NCI-H1092 treated with DMSO at 0.1 percent for 48 hours (cell line): ENCODE measurements at regions not wholly inside any gene's neighbourhood (a gene's known extent, or its start where the extent isn't known, plus 50 kb on each side); places are given as distances from the start of the nearest gene placed in this dataset.
"Not testable (repeated sequence)": the region's sequence is repeated elsewhere in the genome, so short reads cannot be mapped to it uniquely, and the experiment has no call there.

Experiments used
- DNase-seq: peaks from one replicate; lab custom pipeline; 2025; lab: John Stamatoyannopoulos, UW

DNA sequence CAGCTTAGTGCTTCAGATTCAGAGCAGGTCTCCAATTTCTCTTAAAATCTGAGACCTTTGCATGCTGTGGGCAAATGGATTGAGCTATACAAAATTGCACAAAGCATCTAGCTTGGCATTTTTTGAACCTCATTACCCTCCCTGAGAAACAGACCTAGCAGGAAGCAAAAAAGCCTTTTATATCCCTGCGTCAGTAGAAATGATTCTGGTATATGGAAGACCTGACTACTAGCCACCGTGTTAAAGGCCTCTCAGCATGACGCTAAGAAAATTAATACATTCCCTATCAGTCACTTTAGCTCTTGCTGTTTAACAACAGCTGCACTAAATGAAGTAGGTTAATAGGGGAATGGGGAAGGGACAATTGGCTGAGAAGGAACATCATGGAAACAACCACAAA lies 110.7 kb upstream of the SMLR1 start:
- DNase-seq, result no peak

DNA sequence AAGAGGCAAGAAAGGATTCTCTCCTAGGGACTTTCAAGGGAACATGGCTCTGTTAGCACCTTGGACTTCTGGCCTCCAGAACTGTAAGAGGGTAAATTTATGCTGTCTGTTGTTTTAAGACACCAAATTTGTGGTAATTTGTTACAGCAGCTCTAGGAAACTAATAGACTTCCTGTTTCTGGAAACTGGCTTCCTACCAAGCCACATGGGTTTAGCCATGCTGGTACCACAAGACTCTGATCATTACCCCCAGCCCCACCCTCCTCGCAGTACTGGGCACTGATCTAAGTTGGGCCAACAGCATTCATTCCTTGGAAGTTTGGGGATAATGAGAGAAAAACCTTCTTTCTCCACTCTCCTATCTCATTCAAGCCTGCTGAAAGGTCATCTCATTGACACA lies 109.5 kb upstream of the SMLR1 start:
- DNase-seq, result no peak

DNA sequence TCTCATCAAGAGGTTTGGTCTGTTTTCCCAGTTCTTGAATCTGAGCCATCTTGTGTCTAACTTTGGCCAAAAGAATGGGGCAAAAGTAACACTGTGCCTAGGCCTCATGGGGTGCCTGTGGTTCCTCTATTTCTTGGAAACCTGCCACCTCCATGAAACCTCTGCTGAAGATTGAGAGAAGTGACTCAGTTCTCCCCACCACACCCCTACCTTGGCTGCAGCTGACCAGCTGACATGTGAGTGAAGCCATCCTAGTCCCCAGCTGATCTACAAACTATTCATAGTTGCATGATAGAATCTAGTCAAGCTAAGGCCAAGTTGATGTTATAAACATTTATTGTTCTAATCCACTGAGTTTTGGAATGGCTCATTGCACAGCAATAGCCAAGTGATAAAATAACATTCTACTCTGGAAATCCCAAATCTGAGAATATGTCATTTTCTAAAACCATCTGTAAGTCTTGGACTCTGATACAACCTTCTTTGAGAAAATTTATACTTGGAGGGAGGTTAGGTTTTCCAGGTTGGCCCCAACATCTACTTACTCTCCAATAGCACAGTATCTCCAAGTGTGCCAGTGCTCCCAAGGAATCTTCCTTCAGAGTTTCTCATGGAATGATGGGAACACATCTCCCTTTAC lies 107.0 kb upstream of the SMLR1 start:
- DNase-seq, result no peak

DNA sequence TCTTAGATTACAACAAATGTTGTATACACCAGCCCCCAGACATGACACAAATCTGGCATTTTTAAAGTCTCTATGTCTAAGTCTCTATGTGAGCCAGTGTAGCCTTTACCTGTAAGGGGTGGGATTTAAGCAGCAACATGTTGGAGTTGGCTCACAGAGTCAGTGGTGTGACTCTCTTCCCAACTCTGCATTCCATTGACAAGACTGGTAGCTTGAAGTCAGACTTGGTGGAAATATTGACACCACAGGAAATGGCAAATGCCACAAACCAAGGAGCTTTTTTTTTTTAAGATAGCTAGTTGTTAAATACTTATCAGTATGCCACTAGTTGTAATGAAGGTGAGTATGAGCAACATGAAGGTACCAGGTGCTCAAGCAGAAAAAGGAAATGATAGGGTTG lies 103.1 kb upstream of the SMLR1 start:
- no peak for DNase-seq

DNA sequence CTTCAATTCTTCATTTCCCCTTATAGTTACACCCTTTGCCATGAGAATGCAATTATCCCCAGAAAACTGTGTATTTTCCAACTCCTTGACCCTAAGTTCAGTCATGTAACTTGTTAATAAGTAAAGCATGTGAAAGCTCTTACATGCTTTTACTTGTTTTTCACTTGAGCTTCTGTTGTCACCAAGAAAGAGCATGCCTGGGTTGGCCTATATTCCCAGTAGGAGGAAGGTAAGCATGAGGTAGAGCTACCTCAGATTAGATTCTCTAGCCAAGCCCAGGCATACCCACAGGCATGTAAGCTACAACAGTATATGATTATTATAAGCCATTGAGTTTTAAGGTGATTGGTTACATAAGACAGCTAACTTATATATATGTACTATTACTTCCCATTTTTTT lies 101.7 kb upstream of the SMLR1 start:
- no peak for DNase-seq

DNA sequence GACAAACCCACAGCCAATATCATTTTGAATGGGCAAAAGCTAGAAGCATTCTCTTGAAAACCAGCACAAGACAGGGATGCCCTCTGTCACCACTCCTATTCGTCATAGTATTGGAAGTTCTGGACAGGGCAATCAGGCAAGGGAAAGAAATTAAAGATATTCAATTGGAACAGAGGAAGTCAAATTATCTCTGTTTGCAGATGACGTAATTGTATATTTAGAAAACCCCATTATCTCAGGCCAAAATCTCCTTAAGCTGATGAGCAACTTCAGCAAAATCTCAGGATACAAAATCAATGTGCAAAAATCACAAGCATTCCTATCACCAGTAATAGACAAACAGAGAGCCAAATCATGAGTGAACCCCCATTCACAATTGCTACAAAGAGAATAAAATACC lies 99.1 kb upstream of the SMLR1 start:
- not testable (repeated sequence) for DNase-seq

DNA sequence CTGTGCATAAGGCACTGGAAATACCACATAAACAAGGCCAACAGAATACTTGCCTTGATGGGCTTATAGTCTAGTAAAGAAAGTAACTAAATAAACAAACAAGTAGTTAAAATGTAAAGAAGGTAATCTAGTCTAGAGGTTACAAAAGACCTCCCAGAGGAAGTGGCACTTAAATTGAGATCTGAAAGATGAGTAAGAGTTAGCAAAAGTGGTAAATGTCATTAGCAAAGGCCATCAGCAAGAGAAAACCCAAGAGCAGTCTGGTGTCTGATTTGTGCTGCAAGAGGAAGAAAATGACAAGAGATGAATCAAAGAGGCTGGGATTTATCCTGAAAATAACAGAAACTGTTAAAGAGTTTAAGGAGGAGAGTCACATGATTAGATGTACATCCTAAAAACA lies 96.6 kb upstream of the SMLR1 start:
- DNase-seq, result no peak

DNA sequence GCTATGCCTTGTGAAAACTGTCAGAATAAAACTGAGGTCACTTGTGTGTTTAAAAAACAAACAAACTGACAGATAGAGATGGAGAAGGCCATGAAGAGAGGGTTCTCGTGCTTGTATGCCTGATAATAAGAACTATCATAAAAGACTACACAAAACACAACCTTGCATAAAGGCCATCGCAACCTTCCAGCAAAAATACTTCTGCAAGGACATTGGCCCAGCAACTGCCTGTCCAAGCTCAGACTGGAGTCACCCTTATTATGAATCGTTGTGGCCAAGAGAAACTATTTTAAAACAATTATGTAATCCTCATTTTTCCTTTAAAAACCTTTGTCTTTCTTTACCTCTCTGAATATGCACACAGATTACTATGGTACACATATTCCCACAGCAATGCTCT lies 93.0 kb upstream of the SMLR1 start:
- no peak for DNase-seq

DNA sequence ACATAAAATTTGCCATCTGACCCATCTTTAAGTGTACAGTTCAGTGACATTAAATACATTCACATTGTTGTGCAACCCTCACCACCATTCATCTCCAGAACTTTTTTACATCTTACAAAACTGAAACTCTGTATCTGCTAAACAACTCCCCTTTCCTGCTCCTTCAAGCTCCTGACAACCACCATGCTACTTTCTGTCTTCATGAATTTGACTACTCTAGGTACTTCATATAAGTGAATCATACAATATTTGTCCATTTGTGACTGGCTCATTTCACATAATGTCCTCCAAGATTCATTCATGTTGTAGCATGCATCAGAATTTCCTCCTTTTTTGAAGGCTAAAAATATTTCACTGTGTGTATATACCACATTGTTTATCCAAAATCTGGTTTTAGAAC lies 86.9 kb upstream of the SMLR1 start:
- no peak for DNase-seq

DNA sequence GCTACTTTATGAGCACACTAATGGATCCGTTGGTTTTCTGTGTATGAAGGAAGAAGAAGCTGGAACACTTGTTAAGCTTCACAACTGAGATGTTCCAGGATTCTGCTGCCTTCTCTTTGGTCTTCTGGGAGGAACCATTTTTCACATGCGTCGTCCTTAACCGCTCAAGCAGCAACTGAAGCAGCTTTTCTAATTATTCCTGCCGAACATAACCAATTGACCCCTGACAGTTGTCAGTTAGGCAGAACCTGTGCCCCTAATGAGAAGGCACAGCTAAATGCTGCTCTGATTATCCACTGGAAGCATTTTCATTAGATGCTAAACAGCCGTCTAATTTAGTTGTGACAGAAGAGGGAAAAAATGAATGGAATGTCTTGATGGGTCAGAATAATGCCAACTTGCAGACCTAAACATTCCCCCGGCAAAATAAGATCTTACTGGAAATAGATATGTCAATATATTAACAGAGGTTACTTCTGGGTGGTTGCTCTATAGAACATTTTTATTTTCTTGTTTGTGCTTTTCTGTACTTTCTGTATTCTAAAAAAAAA lies 85.0 kb upstream of the SMLR1 start:
- DNase-seq, result no peak

DNA sequence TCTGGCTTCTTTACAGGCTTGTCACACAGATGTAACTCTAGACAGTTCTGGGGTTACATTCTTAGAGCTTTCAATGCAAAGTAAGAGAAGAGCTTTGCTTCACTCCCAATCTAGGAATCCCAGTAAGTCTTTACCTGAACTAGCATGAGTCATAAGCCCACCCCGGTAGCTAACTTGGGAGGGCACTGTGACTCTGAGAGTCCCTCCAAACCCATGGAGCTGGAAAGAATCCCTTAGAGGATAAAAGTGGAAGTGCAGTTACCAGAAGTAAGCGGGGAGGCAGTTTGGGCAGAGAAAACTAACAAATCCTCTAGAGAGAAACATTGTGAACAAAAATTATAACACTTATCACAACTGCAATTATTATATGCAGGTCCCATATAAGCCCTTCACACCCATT lies 84.0 kb upstream of the SMLR1 start:
- no peak for DNase-seq

DNA sequence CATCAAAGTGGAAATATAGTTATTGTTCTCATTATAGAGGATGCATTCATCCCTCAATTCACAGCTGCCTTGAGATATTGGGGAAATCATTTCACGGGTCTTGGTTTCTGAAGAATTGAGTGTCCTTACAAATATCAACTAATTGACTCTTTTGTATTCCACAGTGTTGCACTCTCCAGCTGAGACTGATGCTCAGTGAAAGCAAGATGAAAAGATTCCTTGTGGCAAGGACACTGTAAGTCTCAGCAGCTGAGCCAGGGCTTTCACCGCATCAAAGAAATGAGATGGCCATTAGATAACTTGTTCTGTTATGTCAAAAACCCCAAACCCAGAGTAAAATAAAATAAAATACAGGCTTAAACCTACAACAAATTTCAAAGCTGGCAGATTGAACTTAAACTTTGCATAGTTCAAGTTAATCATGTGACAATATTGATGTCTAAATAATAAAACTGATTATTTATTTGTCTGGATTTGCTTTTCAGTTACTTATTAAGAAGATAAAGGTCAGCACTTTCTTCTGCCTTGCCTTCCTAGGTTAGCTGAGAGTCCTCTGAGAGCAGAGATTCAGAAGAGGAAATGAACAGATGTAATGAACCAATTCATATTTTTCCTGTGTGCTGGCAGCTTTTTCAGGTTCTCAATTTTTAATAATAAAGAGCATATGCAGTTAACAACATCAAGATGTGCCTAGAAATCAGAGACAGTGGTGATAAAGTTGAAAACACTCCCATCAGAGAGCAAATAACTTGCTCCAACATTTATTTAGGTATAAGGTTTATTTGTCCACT lies 82.4 kb upstream of the SMLR1 start:
- DNase-seq, result no peak

DNA sequence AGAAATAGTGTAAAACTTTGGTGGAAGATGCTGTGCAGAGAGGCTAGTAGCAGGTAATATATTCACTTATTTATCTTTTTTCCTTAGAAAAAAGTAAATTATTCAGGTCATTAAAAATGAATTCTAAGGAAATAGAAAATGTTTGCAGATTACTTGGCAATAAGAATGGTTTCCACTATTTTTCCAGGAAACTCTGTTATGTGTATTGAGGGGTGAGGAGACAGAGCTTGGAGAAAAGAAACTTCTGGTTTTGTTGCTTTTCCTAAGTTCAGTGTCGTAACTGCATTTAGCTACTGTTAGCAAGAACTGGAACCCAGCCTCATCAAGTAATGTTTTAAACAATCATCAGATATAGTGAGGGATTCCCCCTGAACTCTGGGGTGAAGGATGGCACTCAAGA lies 79.2 kb upstream of the SMLR1 start:
- DNase-seq, result no peak

DNA sequence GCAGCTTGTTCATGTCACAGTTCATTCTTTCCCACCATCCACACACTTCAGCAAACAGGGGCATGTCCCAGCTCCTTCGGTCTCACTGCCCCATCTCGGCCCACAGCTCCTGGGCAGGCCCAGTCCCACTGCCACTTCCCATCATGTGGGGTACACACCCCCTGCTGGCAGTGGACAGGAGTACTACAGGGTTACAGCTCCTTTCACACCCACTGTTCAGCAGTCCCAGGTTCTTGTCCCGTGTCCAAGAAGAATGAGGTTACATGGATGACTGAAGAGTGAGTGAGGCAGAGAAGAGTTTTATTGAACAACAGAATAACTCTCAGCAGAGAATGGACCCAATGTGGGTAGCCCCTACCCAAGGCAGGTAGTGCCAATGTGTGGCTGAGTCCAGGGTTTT lies 77.8 kb upstream of the SMLR1 start:
- DNase-seq, result no peak

DNA sequence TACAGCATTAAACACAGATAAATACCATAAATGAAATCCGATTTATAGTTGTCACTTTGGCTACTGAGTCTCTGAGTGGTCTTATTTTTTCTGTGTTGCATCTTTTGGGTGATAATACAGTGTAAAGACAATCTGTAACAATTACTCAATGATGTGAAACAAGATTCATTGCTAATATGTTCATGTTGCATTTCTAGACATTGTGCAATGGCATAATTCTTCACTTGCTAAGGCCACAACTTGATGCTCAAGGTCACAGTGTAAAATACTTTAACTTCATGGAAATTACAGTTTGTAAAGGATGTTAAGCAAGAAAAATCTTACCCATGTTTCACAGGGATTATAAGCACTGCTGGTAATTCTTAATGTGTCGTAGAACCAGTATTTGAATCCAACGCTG lies 74.9 kb upstream of the SMLR1 start:
- DNase-seq, result no peak

DNA sequence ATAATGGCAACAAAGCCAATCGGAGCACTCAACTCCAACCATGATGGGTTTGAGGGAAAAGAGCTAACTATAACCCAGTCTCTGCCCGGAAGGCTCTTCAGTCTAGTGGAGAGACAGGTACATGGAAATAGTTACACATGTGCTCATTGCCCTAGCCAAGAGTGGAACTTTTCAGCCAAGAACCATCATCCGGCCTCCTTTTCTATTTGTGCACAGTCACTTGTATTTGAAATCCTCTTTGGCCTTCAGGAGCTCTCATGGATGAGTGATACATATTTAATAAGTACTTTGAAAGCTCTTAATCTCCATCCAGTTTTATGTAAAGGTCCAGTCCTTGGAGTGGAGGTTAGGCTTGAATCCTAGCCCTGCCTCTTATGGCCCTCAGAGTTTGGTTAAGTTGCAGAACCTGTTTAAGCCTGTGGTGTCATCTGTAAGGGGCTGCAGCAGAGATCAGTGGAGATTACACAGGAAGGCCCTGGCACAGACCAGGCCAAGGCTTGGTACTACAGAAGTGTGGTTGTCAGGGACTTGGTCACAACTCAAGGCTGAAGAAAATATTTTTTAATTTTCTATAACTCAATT lies 72.3 kb upstream of the SMLR1 start:
- no peak for DNase-seq

DNA sequence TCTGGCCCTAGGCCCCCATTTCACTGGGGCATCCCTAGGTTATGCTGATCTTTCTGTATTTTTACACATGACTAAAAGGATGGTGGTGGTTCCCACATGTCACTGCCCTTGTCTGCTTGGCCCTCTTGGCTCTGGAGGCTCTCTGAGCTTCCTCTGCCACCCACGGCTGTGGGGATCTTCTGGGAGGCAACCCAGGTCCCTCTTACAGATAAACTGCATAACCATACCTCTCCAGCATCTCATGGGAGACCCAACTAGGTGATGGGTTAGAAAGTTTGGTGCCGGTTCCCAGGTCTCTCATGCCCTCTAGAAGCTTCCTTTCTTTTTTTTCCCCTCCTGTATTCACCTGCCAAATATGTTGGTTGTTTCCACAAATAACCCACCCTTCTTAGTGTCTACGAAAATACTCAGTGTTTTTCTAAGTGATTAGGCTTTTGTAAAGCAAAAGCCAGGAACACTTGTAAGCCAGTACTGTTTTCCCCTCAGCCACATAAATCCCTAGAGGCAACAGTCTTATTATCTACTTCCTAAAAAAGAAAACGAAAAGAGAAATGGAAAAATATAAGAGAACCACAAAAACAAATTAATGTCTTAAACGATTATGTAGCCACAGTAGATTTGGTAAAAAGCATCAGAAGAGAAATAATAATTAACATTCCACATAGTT lies 71.7 kb upstream of the SMLR1 start:
- DNase-seq, result no peak

DNA sequence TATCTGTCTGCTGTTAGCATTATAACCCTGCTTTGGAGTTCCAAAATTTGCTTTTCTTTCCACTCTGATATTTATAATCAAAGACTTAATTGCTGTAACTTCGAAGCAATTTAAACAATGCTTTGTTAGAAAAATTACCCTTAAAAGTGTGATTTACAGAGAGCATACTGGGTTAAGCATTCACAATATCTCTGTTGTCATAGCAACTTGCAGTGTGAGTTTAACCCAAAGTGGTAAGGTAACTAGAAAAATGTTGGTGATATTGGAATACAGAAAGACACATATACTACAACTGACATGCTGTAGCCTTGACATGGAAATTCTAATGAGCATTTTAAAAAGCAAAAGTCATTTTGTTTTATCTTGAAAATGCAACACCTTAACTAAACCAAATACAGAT lies 70.4 kb upstream of the SMLR1 start:
- no peak for DNase-seq

DNA sequence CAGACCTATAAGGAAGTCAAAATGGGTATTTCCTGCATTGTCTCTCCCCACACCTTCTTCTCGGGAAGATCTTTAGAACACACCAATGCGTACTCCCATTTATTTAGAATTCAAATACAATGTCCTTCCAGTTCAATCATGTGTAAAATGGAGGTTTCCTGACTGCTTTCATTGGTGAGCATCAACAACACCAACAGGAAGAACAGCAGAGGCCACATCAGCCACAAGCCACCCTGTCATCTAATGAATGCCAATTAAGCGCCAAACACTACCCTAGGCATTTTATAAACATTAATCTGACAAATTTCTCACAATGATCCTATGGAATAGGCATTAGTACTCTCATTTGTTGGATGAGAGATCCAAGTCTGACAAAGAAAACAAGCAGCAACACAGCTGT lies 68.4 kb upstream of the SMLR1 start:
- no peak for DNase-seq

DNA sequence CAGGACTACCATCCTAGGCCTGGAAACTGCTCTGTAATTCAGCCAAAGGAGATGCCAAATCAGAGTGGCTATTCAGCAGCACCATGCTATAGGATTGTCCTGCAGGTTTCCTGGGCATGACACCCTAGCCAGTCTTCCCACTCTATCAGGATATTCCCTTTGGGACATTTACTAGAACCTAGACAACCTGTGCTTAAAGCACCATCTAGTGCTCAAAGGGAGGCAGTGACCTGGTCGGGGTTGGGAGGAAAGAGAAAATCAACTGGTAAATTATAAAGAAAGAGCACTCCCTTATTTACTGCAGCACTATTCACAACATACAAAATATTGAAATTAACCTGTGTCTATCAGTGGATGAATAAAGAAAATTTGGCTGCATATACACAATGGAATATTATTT lies 67.2 kb upstream of the SMLR1 start:
- no peak for DNase-seq

DNA sequence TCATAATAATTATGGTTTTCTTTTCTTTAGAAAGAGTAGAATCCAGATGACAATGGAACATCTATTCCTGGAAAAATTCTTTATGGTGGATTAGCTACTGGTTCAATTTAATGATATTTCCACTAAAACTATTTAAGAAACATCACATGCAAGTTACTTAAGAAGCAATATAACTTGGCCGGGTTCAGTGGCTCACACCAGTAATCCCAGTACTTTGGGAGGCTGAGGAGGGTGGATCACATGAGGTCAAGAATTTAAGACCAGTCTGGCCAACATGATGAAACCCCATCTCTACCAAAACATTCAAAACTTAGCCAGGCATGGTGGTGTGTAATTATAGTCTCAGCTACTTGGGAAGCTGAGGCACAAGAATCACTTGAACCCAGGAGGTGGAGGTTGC lies 65.9 kb upstream of the SMLR1 start:
- no peak for DNase-seq

DNA sequence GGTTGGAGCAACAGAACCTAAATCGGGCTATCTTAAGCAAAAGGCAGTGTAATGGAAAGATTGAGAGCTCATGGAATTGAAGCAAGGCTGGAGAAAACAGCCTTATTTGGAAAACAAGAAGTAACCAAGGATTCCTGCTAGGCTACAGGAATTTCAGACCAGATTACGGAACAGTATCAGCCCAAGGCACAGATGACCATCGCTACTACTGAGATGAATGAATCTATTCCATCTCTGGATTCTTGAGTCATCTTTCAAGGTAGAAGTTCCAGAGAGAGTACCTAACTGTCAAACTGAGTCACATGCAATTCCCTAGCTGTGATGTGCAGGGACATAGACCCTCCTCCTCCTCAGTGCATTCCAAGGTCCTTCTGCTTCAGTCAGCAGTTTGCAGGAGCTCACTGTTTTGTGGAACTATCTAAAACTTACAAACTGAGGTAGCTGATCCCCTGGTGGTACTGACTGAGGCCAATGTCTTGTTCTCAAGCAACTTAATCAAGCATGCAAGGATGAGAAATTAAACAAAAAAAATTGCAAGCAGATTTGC lies 62.0 kb upstream of the SMLR1 start:
- no peak for DNase-seq
